ENCODE measurements at regions not wholly inside any gene's neighbourhood (a gene's known extent, or its start where the extent isn't known, plus 50 kb on each side); places are given as distances from the start of the nearest gene placed in this dataset.

GRCh38 chr3:89000886-89001285 lies 106.5 kb upstream of the EPHA3 start:
- TF ChIP-seq CTCF (conservative IDR thresholded peaks at IDR 0.05 in 1 of 2, IDR thresholded peaks at IDR 0.05 in 1 of 2; ENCODE audit: low read depth in 1 of 2, low read length in 2 of 2) (no peak), EZH2 (IDR thresholded peaks at IDR 0.05; ENCODE audit: low read length, missing control alignments) (no peak)
